Sigmoid colon (tissue), 6 donors: ENCODE measurements at regions not wholly inside any gene's neighbourhood (a gene's known extent, or its start where the extent isn't known, plus 50 kb on each side); places are given as distances from the start of the nearest gene placed in this dataset.
"Not testable (repeated sequence)": the region's sequence is repeated elsewhere in the genome, so short reads cannot be mapped to it uniquely, and the experiment has no call there.

Source experiments
- DNase-seq: peaks from one replicate; pipeline ENCODE4 v3.0.0-alpha.2; 2019
- H3K27ac ChIP-seq, 4 donors: fragments of 200-600 bp; sonication (generic); one replicate each; pipeline ENCODE4 v1.5.1; 2016 to 2019; ENCODE audit warnings: mild to moderate bottlenecking in 1 of 4
- H3K27me3 ChIP-seq, 3 donors: fragments of 200-600 bp; sonication (generic); one replicate each; pipeline ENCODE4 v1.5.1; 2019; ENCODE audit warnings: mild to moderate bottlenecking in 1 of 3
- H3K36me3 ChIP-seq, 4 donors: fragments of 200-600 bp; sonication (generic); one replicate each; pipeline ENCODE4 v1.5.1; 2016 to 2019
- H3K4me1 ChIP-seq, 4 donors: fragments of 200-600 bp; sonication (generic); one replicate each; pipeline ENCODE4 v1.5.1; 2017 to 2019
- H3K4me3 ChIP-seq, 4 donors: fragments of 200-600 bp; sonication (generic); one replicate each; pipeline ENCODE4 v1.5.1; 2017 to 2019; ENCODE audit warnings: mild to moderate bottlenecking in 2 of 4, moderate library complexity in 1 of 4
- H3K9me3 ChIP-seq, 4 donors: fragments of 200-600 bp in 3 of 4; sonication (generic) in 3 of 4; one replicate each; pipeline versions ENCODE4 v1.5.1 to v1.6.1; 2013 to 2019
- EP300 ChIP-seq, 4 donors: sonication (generic); formaldehyde crosslinking; IDR thresholded peaks; one replicate each; pipeline ENCODE4 v1.6.1; 2017; ENCODE audit warnings: antibody characterized with exemption in 4 of 4
- POLR2A ChIP-seq, 2 donors: fragments of 450-650 bp; IDR thresholded peaks; one replicate each; pipeline ENCODE4 v1.6.1; 2016; ENCODE audit warnings: antibody characterized with exemption in 2 of 2, mild to moderate bottlenecking in 2 of 2, moderate library complexity in 2 of 2
- POLR2AphosphoS5 ChIP-seq, 4 donors: sonication (generic); formaldehyde crosslinking; IDR thresholded peaks; one replicate each; pipeline ENCODE4 v1.6.1; 2017; ENCODE audit warnings: antibody characterized with exemption in 4 of 4
- WGBS, 2 donors: extraction: QIAGEN DNeasy Blood & Tissue Kit; methylation state at CpG; one replicate each; pipeline ENCODE4 v1.1.7; 2013; 5-methylcytosine and 5-hydroxymethylcytosine counted together
- intact Hi-C: fragments of 100-400 bp; cut with DNase I; formaldehyde crosslinking; loops from one replicate; pipeline ENCODE4 v1.15.1; 2023
- TF ChIP-seq, protein P1 (sequence below), 4 experiments: fragments of 450-650 bp in 3 of 4; fragments of 200-600 bp in 1 of 4; IDR thresholded peaks; one replicate each; pipeline ENCODE4 v1.5.1; 2016 to 2019; ENCODE audit warnings: antibody characterized with exemption in 4 of 4, mild to moderate bottlenecking in 3 of 4, moderate library complexity in 2 of 4
- donor health status: healthy with polysubstance abuse.
- donor health status: healthy.

DNA sequence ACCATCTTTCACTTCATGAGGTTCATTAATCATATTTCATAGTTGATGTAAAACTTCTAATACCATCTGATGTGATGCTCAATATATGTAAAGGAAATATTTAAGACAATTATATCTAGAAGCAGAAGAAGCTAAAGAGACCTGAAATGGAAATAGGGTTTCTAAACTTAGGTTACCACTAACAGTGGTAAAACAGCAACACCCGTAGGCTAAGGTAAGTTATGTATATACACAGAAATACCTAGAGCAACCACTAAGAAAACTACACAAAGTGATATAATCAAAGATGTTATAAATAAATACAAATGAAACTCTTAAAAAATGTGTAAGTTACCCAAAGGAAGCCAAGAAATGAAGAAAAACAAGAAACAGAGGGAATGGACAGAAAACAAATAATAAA, 61.1 kb upstream of the TNFSF4 start:
- no peaks in the 10 kb centered on the region for H3K27me3 ChIP-seq
- no peak overlapping the region for H3K27ac ChIP-seq
- no peak for DNase-seq
- intact Hi-C loops, result no loop called here
- H3K36me3 ChIP-seq, result no peaks in the 10 kb centered on the region
- WGBS, 2 donors, result 82 to 88% methylated on average over 1 of the region's 1 CpG
- no peak overlapping the region for H3K4me3 ChIP-seq
- no peaks in the 10 kb centered on the region for H3K4me1 ChIP-seq
- TF ChIP-seq, protein P1, sequence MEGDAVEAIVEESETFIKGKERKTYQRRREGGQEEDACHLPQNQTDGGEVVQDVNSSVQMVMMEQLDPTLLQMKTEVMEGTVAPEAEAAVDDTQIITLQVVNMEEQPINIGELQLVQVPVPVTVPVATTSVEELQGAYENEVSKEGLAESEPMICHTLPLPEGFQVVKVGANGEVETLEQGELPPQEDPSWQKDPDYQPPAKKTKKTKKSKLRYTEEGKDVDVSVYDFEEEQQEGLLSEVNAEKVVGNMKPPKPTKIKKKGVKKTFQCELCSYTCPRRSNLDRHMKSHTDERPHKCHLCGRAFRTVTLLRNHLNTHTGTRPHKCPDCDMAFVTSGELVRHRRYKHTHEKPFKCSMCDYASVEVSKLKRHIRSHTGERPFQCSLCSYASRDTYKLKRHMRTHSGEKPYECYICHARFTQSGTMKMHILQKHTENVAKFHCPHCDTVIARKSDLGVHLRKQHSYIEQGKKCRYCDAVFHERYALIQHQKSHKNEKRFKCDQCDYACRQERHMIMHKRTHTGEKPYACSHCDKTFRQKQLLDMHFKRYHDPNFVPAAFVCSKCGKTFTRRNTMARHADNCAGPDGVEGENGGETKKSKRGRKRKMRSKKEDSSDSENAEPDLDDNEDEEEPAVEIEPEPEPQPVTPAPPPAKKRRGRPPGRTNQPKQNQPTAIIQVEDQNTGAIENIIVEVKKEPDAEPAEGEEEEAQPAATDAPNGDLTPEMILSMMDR (IDR thresholded peaks at IDR 0.05), result no peak
- TF ChIP-seq EP300 (IDR thresholded peaks at IDR 0.05), result no peak
- no peak for TF ChIP-seq POLR2AphosphoS5 (IDR thresholded peaks at IDR 0.05)
- TF ChIP-seq POLR2A (IDR thresholded peaks at IDR 0.05), result no peak
- no peaks in the 10 kb centered on the region for H3K9me3 ChIP-seq

DNA sequence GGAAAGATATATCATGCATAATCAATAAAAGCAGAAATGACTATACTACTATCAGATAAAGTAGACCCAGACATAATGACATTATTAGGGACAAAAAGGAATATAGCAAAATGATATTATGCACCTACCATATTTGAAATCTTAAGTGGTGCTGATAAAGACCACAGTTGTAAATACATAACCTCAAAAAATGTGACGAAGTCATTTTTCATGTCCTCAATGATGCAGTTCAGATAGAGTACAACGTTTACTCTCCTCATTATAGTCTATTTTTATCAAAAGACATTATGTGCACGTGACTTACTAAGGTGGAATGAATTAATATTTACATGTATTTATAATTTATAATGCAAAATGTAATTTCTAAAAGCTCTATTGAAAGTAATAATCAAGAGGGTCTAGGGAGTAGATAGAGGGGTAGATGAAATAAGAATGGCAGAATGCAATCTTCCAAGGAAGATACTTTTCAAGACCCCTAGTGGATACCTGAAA, 61.7 kb upstream of the TNFSF4 start:
- DNase-seq, result no peak
- intact Hi-C loops, result no loop called here
- Histone ChIP-seq H3K4me1 (no peaks in the 10 kb centered on the region), H3K36me3 (no peaks in the 10 kb centered on the region), H3K27me3 (no peaks in the 10 kb centered on the region), H3K4me3 (no peak overlapping the region), H3K27ac (no peak overlapping the region), H3K9me3 (no peaks in the 10 kb centered on the region)
- WGBS, 2 donors, result 74 to 87% methylated on average over 3 of the region's 3 CpGs
- TF ChIP-seq POLR2AphosphoS5 (IDR thresholded peaks at IDR 0.05), result no peak
- TF ChIP-seq EP300 (IDR thresholded peaks at IDR 0.05), result no peak

DNA sequence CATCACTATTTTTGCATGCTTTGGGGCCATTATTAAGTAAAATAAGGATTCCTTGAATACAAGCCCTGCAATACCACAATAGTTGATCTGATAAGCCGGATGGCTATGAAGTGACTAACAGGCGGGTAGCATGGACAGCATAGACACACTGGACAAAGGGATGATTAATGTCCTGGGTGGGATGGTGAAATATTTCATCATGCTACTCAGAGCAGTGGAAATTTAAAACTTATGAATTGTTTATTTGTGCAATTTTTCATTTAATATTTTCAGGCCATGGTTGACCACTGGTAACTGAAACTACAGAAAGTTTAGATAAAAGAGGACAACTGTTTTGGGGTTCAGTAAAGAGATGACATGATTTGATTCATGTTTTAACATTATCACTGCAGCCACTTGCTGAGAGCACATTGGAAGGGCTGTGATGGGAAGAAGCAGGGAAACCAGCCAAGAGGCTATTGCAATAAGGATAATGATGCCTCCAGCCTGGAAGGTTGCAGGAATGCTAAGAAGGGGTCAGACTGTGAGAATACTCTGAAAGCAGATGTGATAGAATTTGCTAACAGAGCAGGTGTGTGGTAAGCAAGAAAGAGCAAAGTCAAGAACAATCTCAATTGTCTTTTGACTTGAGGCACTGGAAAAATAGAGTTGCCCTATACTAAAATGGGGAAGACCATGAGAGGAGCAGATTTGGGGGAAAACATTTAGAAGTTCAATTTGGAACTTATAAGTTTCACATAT, 62.5 kb upstream of the TNFSF4 start:
- Histone ChIP-seq H3K27me3 (no peaks in the 10 kb centered on the region), H3K4me3 (no peak overlapping the region), H3K9me3 (no peaks in the 10 kb centered on the region), H3K27ac (no peak overlapping the region), H3K36me3 (no peaks in the 10 kb centered on the region), H3K4me1 (no peaks in the 10 kb centered on the region)
- TF ChIP-seq, protein P1 (IDR thresholded peaks at IDR 0.05), result no peak
- no peak for TF ChIP-seq EP300 (IDR thresholded peaks at IDR 0.05)
- TF ChIP-seq POLR2A (IDR thresholded peaks at IDR 0.05), result no peak
- TF ChIP-seq POLR2AphosphoS5 (IDR thresholded peaks at IDR 0.05), result no peak
- DNase-seq, result no peak
- intact Hi-C loops, result no loop called here
- 88 to 93% methylated on average over 2 of the region's 2 CpGs for WGBS, 2 donors

DNA sequence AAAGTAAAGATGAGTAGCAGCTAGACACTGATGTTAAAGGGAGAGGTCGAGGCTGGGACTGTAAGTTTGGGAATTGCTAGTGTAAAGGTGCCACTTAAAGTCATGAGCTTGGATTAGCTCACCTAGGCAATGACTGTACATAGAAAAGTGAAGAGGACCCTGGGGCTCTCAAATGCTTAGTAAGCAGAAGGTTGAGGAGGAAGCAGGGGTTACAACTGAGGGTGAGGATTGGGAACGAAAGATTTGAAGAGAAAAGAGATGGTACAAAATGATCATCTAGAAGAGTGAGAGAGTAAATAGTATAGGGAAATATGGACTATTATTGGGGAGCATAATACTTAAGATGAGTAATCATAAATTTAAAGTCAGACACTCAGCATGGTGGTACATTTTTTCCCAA, 63.1 kb upstream of the TNFSF4 start:
- WGBS, 2 donors, result 76 to 93% methylated on average over 2 of the region's 2 CpGs
- intact Hi-C loops, result no loop called here
- H3K4me1 ChIP-seq, result no peaks in the 10 kb centered on the region
- TF ChIP-seq EP300 (IDR thresholded peaks at IDR 0.05), result no peak
- TF ChIP-seq, protein P1 (IDR thresholded peaks at IDR 0.05), result no peak
- no peak for TF ChIP-seq POLR2A (IDR thresholded peaks at IDR 0.05)
- TF ChIP-seq POLR2AphosphoS5 (IDR thresholded peaks at IDR 0.05), result no peak
- H3K27ac ChIP-seq, result no peak overlapping the region
- H3K9me3 ChIP-seq, result no peaks in the 10 kb centered on the region
- H3K27me3 ChIP-seq, result no peaks in the 10 kb centered on the region
- no peak overlapping the region for H3K4me3 ChIP-seq
- H3K36me3 ChIP-seq, result no peaks in the 10 kb centered on the region
- DNase-seq, result no peak

DNA sequence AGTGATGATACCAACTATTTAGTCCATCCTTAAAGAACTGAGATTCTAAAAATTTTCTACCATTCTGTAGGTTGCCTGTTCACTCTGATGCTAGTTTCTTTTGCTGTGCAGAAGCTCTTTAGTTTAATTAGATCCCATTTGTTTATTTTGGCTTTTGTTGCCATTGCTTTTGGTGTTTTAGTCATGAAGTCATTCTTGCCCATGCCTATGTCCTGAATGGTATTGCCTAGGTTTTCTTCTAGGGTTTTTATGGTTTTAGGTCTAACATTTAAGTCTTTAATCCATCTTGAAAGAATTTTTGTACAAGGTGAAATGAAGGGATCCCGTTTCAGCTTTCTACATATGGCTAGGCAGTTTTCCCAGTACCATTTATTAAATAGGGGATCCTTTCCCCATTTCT, 63.9 kb upstream of the TNFSF4 start:
- WGBS, 2 donors, result 92 to 94% methylated on average over 1 of the region's 1 CpG
- H3K27me3 ChIP-seq, H3K4me3 ChIP-seq, H3K36me3 ChIP-seq, H3K4me1 ChIP-seq, H3K9me3 ChIP-seq, DNase-seq, intact Hi-C loops, H3K27ac ChIP-seq: not testable (repeated sequence)

DNA sequence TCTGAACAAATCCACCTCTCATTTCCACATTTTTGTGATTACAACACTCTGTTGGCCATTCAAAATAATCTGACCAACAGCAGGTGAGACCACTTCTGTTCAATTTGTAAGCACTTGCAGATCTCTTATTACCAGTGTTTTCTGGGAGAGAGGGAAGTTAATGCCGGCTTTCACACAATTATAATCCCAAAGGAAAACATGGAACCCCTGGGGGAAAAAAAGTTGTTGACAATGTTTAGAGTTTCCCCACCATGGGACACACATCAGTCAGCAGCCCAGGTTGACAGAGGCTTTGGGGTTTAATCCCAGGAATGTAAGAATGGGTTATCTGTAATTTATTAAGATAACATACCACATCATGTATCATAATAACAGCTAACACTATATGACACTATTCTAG, 68.4 kb upstream of the TNFSF4 start:
- no peaks in the 10 kb centered on the region for H3K4me1 ChIP-seq
- no peaks in the 10 kb centered on the region for H3K9me3 ChIP-seq
- H3K27me3 ChIP-seq, result no peaks in the 10 kb centered on the region
- DNase-seq, result no peak
- 89% methylated on average over 1 of the region's 1 CpG for WGBS, 2 donors
- intact Hi-C loops, result no loop called here
- H3K27ac ChIP-seq, result no peak overlapping the region
- H3K36me3 ChIP-seq, result no peaks in the 10 kb centered on the region
- no peak overlapping the region for H3K4me3 ChIP-seq
- TF ChIP-seq POLR2AphosphoS5 (IDR thresholded peaks at IDR 0.05) (no peak), EP300 (IDR thresholded peaks at IDR 0.05) (no peak), POLR2A (IDR thresholded peaks at IDR 0.05) (no peak)
- TF ChIP-seq, protein P1 (IDR thresholded peaks at IDR 0.05), result no peak
